K562 (cell line): ENCODE measurements at regions not wholly inside any gene's neighbourhood (a gene's known extent, or its start where the extent isn't known, plus 50 kb on each side); places are given as distances from the start of the nearest gene placed in this dataset.
A peak's percentile ranks its signal among the peaks of the same experiment; 100 is the strongest.

Experiments used
- ATAC-seq: fragments of 200-7000 bp; cut with Tn5 transposase; 3 replicates; pipeline ENCODE4 v1.9.1; 2020; ENCODE audit warnings: moderate library complexity
- BruUV-seq: library from RNA; stranded (reverse); fragments of 400-500 nt; replicated peaks from 2 replicates; lab custom pipeline; 2021; lab: Mats Ljungman, UMichigan
- CTCF ChIA-PET: fragments of 300-600 bp; formaldehyde crosslinking; extraction: SDS; loops from one replicate; lab custom pipeline; 2021; ENCODE audit warnings: low intra/inter-chr PET ratio; lab: Yijun Ruan, JAX
- POLR2A ChIA-PET: fragments of 300-600, 350-650 bp; sonication (Branson Sonifier 250); formaldehyde crosslinking; extraction: SDS; loops from one replicate; lab custom pipeline; 2021; ENCODE audit warnings: antibody characterized with exemption, inconsistent platforms; lab: Yijun Ruan, JAX
- DNase-seq, 4 experiments: peaks; one replicate each; pipeline versions ENCODE4 v3.0.0 to v3.0.0-alpha.2; 2011 to 2018; ENCODE audit warnings: low spot score in 3 of 4, mixed read lengths in 3 of 4; ENCODE audit errors: extremely low read depth in 1 of 4
- FAIRE-seq: peaks from 2 replicates; lab custom pipeline; 2011; peaks lifted over from hg19 to GRCh38; lab: Jason Lieb, UNC
- H2AFZ ChIP-seq: 2 replicates; pipeline ENCODE4 v1.6.0; 2011; ENCODE audit warnings: low read depth, low read length, control low read depth, inconsistent platforms
- H3K27ac ChIP-seq: fragments of 200-600 bp; 3 replicates; pipeline ENCODE4 v1.8.0; 2011; ENCODE audit warnings: low read depth, mild to moderate bottlenecking, control low read depth, inconsistent platforms, low read length, moderate library complexity, mixed read lengths; ENCODE audit errors: extremely low read depth
- H3K27me3 ChIP-seq, 2 experiments: fragments of 300-600 bp in 1 of 2; 2 replicates in 1 of 2; 3 replicates in 1 of 2; pipeline versions ENCODE4 v1.6.0 to v1.8.0; 2011; ENCODE audit warnings: inconsistent platforms in 2 of 2, low read length in 2 of 2, mild to moderate bottlenecking in 1 of 2, mixed read lengths in 1 of 2, moderate library complexity in 1 of 2; ENCODE audit not compliant: control insufficient read depth in 2 of 2, insufficient read depth in 2 of 2
- H3K36me3 ChIP-seq: fragments of 300-600 bp; 3 replicates; pipeline ENCODE4 v1.8.0; 2011; ENCODE audit warnings: mild to moderate bottlenecking, low read length, inconsistent platforms; ENCODE audit not compliant: control insufficient read depth, insufficient read depth
- H3K4me1 ChIP-seq, 2 experiments: fragments of 200-600 bp in 1 of 2; replicated peaks in 1 of 2; 2 replicates in 1 of 2; 3 replicates in 1 of 2; pipeline versions ENCODE4 v1.5.1 to v1.8.0; 2011; ENCODE audit warnings: inconsistent platforms in 2 of 2, low read length in 2 of 2, mild to moderate bottlenecking in 1 of 2, mixed read lengths in 1 of 2, moderate library complexity in 1 of 2; ENCODE audit not compliant: control insufficient read depth in 2 of 2, insufficient read depth in 2 of 2
- H3K4me2 ChIP-seq: 2 replicates; pipeline ENCODE4 v1.6.1; 2011; ENCODE audit warnings: low read length, control low read depth, inconsistent platforms, mixed read lengths; ENCODE audit not compliant: insufficient read depth
- H3K4me3 ChIP-seq: fragments of 200-600 bp; sonication (generic), shearing (Covaris generic); 2 replicates; pipeline ENCODE4 v1.5.1; 2016; ENCODE audit warnings: control low read depth, inconsistent platforms
- H3K79me2 ChIP-seq: fragments of 200-600 bp; 3 replicates; pipeline ENCODE4 v1.8.0; 2011; ENCODE audit warnings: low read length, inconsistent platforms; ENCODE audit not compliant: control insufficient read depth, insufficient read depth
- H3K9ac ChIP-seq, 2 experiments: 2 replicates each; pipeline versions ENCODE4 v1.6.0 to v1.6.1; 2011; ENCODE audit warnings: low read depth in 2 of 2, low read length in 2 of 2, control low read depth in 1 of 2, inconsistent platforms in 1 of 2, mild to moderate bottlenecking in 1 of 2, mixed read lengths in 1 of 2; ENCODE audit not compliant: insufficient read depth in 1 of 2
- H3K9me1 ChIP-seq: one replicate; pipeline ENCODE4 v1.6.0; 2011; ENCODE audit warnings: inconsistent platforms, mild to moderate bottlenecking, low read length, moderate library complexity; ENCODE audit not compliant: control insufficient read depth, insufficient read depth
- H3K9me3 ChIP-seq: replicated peaks from 2 replicates; pipeline ENCODE4 v1.5.1; 2011; ENCODE audit warnings: low read depth, low read length, inconsistent platforms; ENCODE audit not compliant: control insufficient read depth, insufficient read depth
- H4K20me1 ChIP-seq: replicated peaks from 2 replicates; pipeline ENCODE4 v1.6.1; 2011; ENCODE audit warnings: low read length, inconsistent platforms, mixed read lengths; ENCODE audit not compliant: control insufficient read depth, insufficient read depth
- ATF3 ChIP-seq, 2 experiments: fragments of 450-650 bp in 1 of 2; sonication (generic) in 1 of 2; formaldehyde crosslinking in 1 of 2; IDR thresholded peaks in 1 of 2; conservative IDR thresholded peaks in 1 of 2; 2 replicates each; pipeline versions ENCODE4 v1.6.1 to v1.8.1; 2016 to 2023; ENCODE audit warnings: mild to moderate bottlenecking in 2 of 2, moderate library complexity in 2 of 2, inconsistent platforms in 1 of 2, missing genetic modification reagents in 1 of 2
- RB1 ChIP-seq: fragments of 450-650 bp; IDR thresholded peaks from 2 replicates; pipeline ENCODE4 v1.6.1; 2017; ENCODE audit warnings: low read depth, mild to moderate bottlenecking
- RFX1 ChIP-seq: fragments of 450-650 bp; IDR thresholded peaks from 2 replicates; pipeline ENCODE4 v1.6.1; 2016; ENCODE audit warnings: mild to moderate bottlenecking, moderate library complexity
- ZNF277 ChIP-seq: fragments of 250-450 bp; sonication (Bioruptor Pico); IDR thresholded peaks from 2 replicates; pipeline ENCODE4 v1.8.0; 2022; ENCODE audit warnings: inconsistent platforms, mild to moderate bottlenecking, moderate library complexity, borderline replicate concordance
- WGBS: fragments of 100-300 bp; shearing (Covaris generic); methylation state at CpG from one replicate; pipeline ENCODE4 v1.1.6; 2016; ENCODE audit warnings: low coverage, mixed read lengths; ENCODE audit not compliant: insufficient coverage; ENCODE audit errors: missing lambda C conversion rate; 5-methylcytosine and 5-hydroxymethylcytosine counted together
- in situ Hi-C: fragments of 300-500 bp; cut with MboI; formaldehyde crosslinking; loops from 4 replicates; pipeline ENCODE4 v1.15.0; 2018; ENCODE audit warnings: inconsistent platforms, mixed read lengths
- intact Hi-C: fragments of 100-400 bp; cut with micrococcal nuclease; formaldehyde crosslinking; loops from 2 replicates; pipeline ENCODE4 v1.14.2; 2022

GRCh38 chr13:60852886-60853285, 455.9 kb downstream of the TDRD3 start:
- Histone ChIP-seq H3K27me3 (no peaks in the 10 kb centered on the region), H3K9ac (no peak overlapping the region), H2AFZ (no peak overlapping the region), H3K4me2 (no peak overlapping the region), H4K20me1 (no peaks in the 10 kb centered on the region), H3K79me2 (no peaks in the 10 kb centered on the region), H3K4me3 (no peak overlapping the region), H3K4me1 (no peaks in the 10 kb centered on the region), H3K9me1 (no peaks in the 10 kb centered on the region), H3K27ac (no peak overlapping the region), H3K9me3 (no peaks in the 10 kb centered on the region), H3K36me3 (no peaks in the 10 kb centered on the region)
- FAIRE-seq (no peak), DNase-seq (no peak), ATAC-seq (no peak)
- 0% methylated on average over 4 of the region's 4 CpGs for WGBS
- in situ Hi-C loops (no loop called here), intact Hi-C loops (no loop called here)
- no TSS peak for BruUV-seq
- ChIA-PET POLR2A (no interaction called here), CTCF (no interaction called here)
- TF ChIP-seq RFX1 = no peak
- no peak for TF ChIP-seq ZNF277 (CRISPR knock-in tag)
- no peak for TF ChIP-seq RB1
- peak; percentile 12; the same call in 1 of the 2 replicates for TF ChIP-seq ATF3 (IDR thresholded peaks at IDR 0.05)
- no peak for TF ChIP-seq ATF3 (CRISPR knock-in tag; conservative IDR thresholded peaks at IDR 0.05)
